ENCODE measurements at regions not wholly inside any gene's neighbourhood (a gene's known extent, or its start where the extent isn't known, plus 50 kb on each side); places are given as distances from the start of the nearest gene placed in this dataset.

DNA sequence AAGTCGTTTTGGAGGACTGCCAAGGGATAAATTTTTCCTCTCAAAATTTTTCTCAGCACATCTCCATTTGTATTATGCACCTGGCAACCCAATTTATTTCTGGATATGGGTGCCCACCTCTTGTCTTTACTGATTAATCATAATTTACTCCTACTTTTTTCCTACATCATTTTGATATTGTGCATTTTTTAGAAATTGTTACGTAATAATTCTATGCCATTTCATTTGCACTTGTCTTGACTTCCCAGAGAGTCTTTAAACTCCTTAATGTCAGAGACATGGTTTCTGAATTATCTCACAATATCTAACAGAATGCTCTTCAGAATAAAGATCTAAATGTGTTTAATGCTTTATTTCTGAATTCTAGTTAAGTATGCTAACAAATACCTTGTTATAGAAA, 113.1 kb downstream of the TMTC3 start:
- TF ChIP-seq EZH2 (IDR thresholded peaks at IDR 0.05; ENCODE audit: insufficient read depth, poor library complexity, severe bottlenecking) (no peak), EZH2phosphoT487 (IDR thresholded peaks at IDR 0.05; ENCODE audit: insufficient read depth, low read depth) (no peak)

Data from GM23248 (cell line).